Neural cell (in vitro differentiated cells): ENCODE measurements at regions not wholly inside any gene's neighbourhood (a gene's known extent, or its start where the extent isn't known, plus 50 kb on each side); places are given as distances from the start of the nearest gene placed in this dataset.

Experiments
- H2AFZ ChIP-seq: fragments of 200-600, 300-800 bp; sonication (generic), shearing (Covaris generic); 2 replicates; pipeline ENCODE4 v1.6.0; 2014; ENCODE audit warnings: low read depth, mild to moderate bottlenecking, antibody characterized with exemption, low read length, moderate library complexity
- H3F3A ChIP-seq: fragments of 200-600 bp; shearing (Covaris generic); 2 replicates; pipeline ENCODE4 v1.6.1; 2016; ENCODE audit warnings: mild to moderate bottlenecking, moderate library complexity, mixed read lengths, antibody characterized with exemption, low read length; ENCODE audit not compliant: insufficient read depth, poor library complexity, severe bottlenecking
- H3K27ac ChIP-seq: fragments of 200-600, 300-800 bp; sonication (generic), shearing (Covaris generic); 2 replicates; pipeline ENCODE4 v1.5.1; 2014; ENCODE audit warnings: mild to moderate bottlenecking, low read length, moderate library complexity
- H3K27me3 ChIP-seq: fragments of 300-800, 200-600 bp; sonication (generic), shearing (Covaris generic); 2 replicates; pipeline ENCODE4 v1.6.0; 2014; ENCODE audit warnings: mild to moderate bottlenecking, low read depth, low read length, moderate library complexity; ENCODE audit not compliant: insufficient read depth
- H3K36me3 ChIP-seq: fragments of 300-800, 200-600 bp; sonication (generic), shearing (Covaris generic); 2 replicates; pipeline ENCODE4 v1.5.1; 2014; ENCODE audit warnings: mild to moderate bottlenecking, antibody characterized with exemption, low read length, moderate library complexity; ENCODE audit not compliant: insufficient read depth
- H3K4me2 ChIP-seq: fragments of 300-800, 200-600 bp; sonication (generic), shearing (Covaris generic); 2 replicates; pipeline ENCODE4 v1.6.0; 2014; ENCODE audit warnings: mild to moderate bottlenecking, low read length
- H3K4me3 ChIP-seq: fragments of 300-800, 200-600 bp; sonication (generic), shearing (Covaris generic); 2 replicates; pipeline ENCODE4 v1.5.1; 2014; ENCODE audit warnings: mild to moderate bottlenecking, low read length, moderate library complexity
- H3K79me2 ChIP-seq: fragments of 200-600 bp; shearing (Covaris generic); replicated peaks from 2 replicates; pipeline ENCODE4 v1.6.0; 2014; ENCODE audit warnings: mild to moderate bottlenecking, low read length, moderate library complexity; ENCODE audit not compliant: insufficient read depth
- H3K9ac ChIP-seq: fragments of 300-800, 200-600 bp; sonication (generic), shearing (Covaris generic); 2 replicates; pipeline ENCODE4 v1.6.1; 2016; ENCODE audit warnings: mild to moderate bottlenecking, low read length, mixed read lengths
- H3K9me2 ChIP-seq: fragments of 200-600 bp; shearing (Covaris generic); 2 replicates; pipeline ENCODE4 v1.6.1; 2016; ENCODE audit warnings: mild to moderate bottlenecking, low read length, mixed read lengths; ENCODE audit not compliant: insufficient read depth
- H3K9me3 ChIP-seq: fragments of 200-600, 300-800 bp; sonication (generic), shearing (Covaris generic); 2 replicates; pipeline ENCODE4 v1.6.1; 2016; ENCODE audit warnings: mild to moderate bottlenecking, mixed run types, low read length, moderate library complexity, mixed read lengths
- H4K20me1 ChIP-seq: fragments of 200-600 bp; shearing (Covaris generic); 2 replicates; pipeline ENCODE4 v1.6.1; 2016; ENCODE audit warnings: mild to moderate bottlenecking, mixed run types; ENCODE audit not compliant: insufficient read depth
- EP300 ChIP-seq: fragments of 450-650 bp; conservative IDR thresholded peaks from 2 replicates; pipeline ENCODE4 v1.6.1; 2014; ENCODE audit warnings: antibody characterized with exemption, mild to moderate bottlenecking, moderate library complexity; ENCODE audit not compliant: poor library complexity, severe bottlenecking
- EZH2 ChIP-seq: fragments of 200-600, 300-800 bp; shearing (Covaris generic), sonication (generic); IDR thresholded peaks from 2 replicates; pipeline ENCODE4 v1.6.1; 2014; ENCODE audit warnings: antibody characterized with exemption, low read length, borderline replicate concordance, mild to moderate bottlenecking; ENCODE audit not compliant: insufficient read depth, poor library complexity, severe bottlenecking
- MXI1 ChIP-seq: fragments of 450-650 bp; conservative IDR thresholded peaks from 2 replicates; pipeline ENCODE4 v1.6.1; 2014; ENCODE audit warnings: antibody characterized with exemption, mild to moderate bottlenecking; ENCODE audit not compliant: poor library complexity, severe bottlenecking
- POLR2AphosphoS5 ChIP-seq: IDR thresholded peaks from 2 replicates; pipeline ENCODE4 v1.6.1; 2012
- RAD21 ChIP-seq: fragments of 450-650 bp; conservative IDR thresholded peaks from 2 replicates; pipeline ENCODE4 v1.6.1; 2014; ENCODE audit warnings: antibody characterized with exemption, mild to moderate bottlenecking, moderate library complexity
- REST ChIP-seq: IDR thresholded peaks from 2 replicates; pipeline ENCODE4 v1.6.1; 2012; ENCODE audit warnings: borderline replicate concordance
- SMC3 ChIP-seq: fragments of 450-650 bp; conservative IDR thresholded peaks from 2 replicates; pipeline ENCODE4 v1.6.1; 2014; ENCODE audit warnings: antibody characterized with exemption, mild to moderate bottlenecking, moderate library complexity; ENCODE audit not compliant: poor library complexity
- TAF1 ChIP-seq: IDR thresholded peaks from 2 replicates; pipeline ENCODE4 v1.6.1; 2012; ENCODE audit warnings: low read depth
- TF ChIP-seq, protein P1 (sequence below): fragments of 450-650 bp; IDR thresholded peaks from 2 replicates; pipeline ENCODE4 v1.5.1; 2014; ENCODE audit warnings: antibody characterized with exemption, mild to moderate bottlenecking, moderate library complexity; ENCODE audit not compliant: poor library complexity, severe bottlenecking

DNA sequence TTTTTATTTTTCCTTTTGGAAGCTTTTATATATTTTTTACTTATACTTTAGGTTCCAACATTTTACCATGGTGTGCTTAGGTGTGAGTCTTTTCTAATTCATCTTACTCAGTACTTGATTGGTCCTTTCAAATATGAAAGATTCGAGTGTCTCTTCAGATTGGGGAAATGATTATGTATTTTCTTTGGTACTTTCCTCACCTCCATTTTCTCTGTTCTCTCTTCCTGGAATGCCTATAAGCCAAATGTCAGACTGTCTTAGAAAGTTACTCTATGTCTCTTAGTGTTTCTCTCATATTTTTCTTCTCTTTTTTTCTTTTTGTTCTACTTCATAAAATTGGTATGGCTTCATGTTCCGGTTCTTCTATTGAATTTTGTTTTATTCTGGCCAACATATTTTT lies 119.6 kb upstream of the SV2C start:
- no peak overlapping the region for H3K4me2 ChIP-seq
- no peaks in the 10 kb centered on the region for H3K9me2 ChIP-seq
- H3K27me3 ChIP-seq = no peaks in the 10 kb centered on the region
- no peak overlapping the region for H3K9ac ChIP-seq
- no peak overlapping the region for H3K27ac ChIP-seq
- no peaks in the 10 kb centered on the region for H3K36me3 ChIP-seq
- no peaks in the 10 kb centered on the region for H3K79me2 ChIP-seq
- TF ChIP-seq REST (no peak), EZH2 (no peak), POLR2AphosphoS5 (no peak), RAD21 (no peak), EP300 (no peak), TAF1 (no peak), SMC3 (no peak), MXI1 (no peak)
- TF ChIP-seq, protein P1, sequence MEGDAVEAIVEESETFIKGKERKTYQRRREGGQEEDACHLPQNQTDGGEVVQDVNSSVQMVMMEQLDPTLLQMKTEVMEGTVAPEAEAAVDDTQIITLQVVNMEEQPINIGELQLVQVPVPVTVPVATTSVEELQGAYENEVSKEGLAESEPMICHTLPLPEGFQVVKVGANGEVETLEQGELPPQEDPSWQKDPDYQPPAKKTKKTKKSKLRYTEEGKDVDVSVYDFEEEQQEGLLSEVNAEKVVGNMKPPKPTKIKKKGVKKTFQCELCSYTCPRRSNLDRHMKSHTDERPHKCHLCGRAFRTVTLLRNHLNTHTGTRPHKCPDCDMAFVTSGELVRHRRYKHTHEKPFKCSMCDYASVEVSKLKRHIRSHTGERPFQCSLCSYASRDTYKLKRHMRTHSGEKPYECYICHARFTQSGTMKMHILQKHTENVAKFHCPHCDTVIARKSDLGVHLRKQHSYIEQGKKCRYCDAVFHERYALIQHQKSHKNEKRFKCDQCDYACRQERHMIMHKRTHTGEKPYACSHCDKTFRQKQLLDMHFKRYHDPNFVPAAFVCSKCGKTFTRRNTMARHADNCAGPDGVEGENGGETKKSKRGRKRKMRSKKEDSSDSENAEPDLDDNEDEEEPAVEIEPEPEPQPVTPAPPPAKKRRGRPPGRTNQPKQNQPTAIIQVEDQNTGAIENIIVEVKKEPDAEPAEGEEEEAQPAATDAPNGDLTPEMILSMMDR = no peak
- no peak overlapping the region for H2AFZ ChIP-seq
- H3F3A ChIP-seq = no peaks in the 10 kb centered on the region
- no peaks in the 10 kb centered on the region for H3K9me3 ChIP-seq
- no peak overlapping the region for H3K4me3 ChIP-seq
- no peaks in the 10 kb centered on the region for H4K20me1 ChIP-seq

DNA sequence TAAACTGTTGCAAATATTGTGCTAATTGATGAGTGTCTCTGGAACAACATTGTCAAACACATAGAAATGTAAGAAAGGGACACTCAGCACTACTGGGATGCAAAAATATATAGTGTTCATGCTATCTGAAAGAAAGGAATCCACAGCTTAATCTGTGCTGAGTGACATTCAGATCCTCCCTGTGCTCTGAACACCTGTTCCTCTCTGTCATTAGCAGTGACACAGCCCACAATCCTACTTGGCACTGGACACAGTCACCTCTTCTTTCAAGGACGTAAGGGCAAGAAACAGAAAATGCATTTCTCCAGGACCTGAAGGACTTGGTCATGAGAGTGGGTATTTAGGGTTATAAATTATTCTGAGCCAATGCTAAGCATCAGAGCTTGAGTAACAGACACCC lies 121.4 kb upstream of the SV2C start:
- H3F3A ChIP-seq = no peaks in the 10 kb centered on the region
- TF ChIP-seq TAF1 (no peak), MXI1 (no peak), RAD21 (no peak), EZH2 (no peak), EP300 (no peak), POLR2AphosphoS5 (no peak), SMC3 (no peak), REST (no peak)
- TF ChIP-seq, protein P1 = no peak
- no peaks in the 10 kb centered on the region for H3K9me2 ChIP-seq
- H3K79me2 ChIP-seq = no peaks in the 10 kb centered on the region
- H3K9ac ChIP-seq = no peak overlapping the region
- no peaks in the 10 kb centered on the region for H3K9me3 ChIP-seq
- no peaks in the 10 kb centered on the region for H4K20me1 ChIP-seq
- no peaks in the 10 kb centered on the region for H3K27me3 ChIP-seq
- no peak overlapping the region for H3K27ac ChIP-seq
- H2AFZ ChIP-seq = no peak overlapping the region
- no peak overlapping the region for H3K4me2 ChIP-seq
- no peaks in the 10 kb centered on the region for H3K36me3 ChIP-seq
- no peak overlapping the region for H3K4me3 ChIP-seq
